HG03108 (cell line): ENCODE measurements at regions not wholly inside any gene's neighbourhood (a gene's known extent, or its start where the extent isn't known, plus 50 kb on each side); places are given as distances from the start of the nearest gene placed in this dataset.
"Not testable (repeated sequence)": the region's sequence is repeated elsewhere in the genome, so short reads cannot be mapped to it uniquely, and the experiment has no call there.

Source experiments
- ATAC-seq: cut with Tn5 transposase; IDR thresholded peaks from one replicate; pipeline ENCODE4 v1.9.1; 2021; ENCODE audit warnings: moderate library complexity; ENCODE audit not compliant: unreplicated experiment

- no peak for ATAC-seq
Measured at GRCh38 chr6:9851006-9851405, 563.9 kb downstream of the TFAP2A start.

- ATAC-seq, result no peak
Measured at GRCh38 chr6:9848094-9848493, 566.8 kb downstream of the TFAP2A start.

- no peak for ATAC-seq
Measured at GRCh38 chr6:9841886-9842725, 572.8 kb downstream of the TFAP2A start.

- ATAC-seq, result no peak
Measured at GRCh38 chr6:9834233-9834632, 580.6 kb downstream of the TFAP2A start.

- no peak for ATAC-seq
Measured at GRCh38 chr6:9831783-9832182, 583.1 kb downstream of the TFAP2A start.

- no peak for ATAC-seq
Measured at GRCh38 chr6:9830808-9831207, 584.1 kb downstream of the TFAP2A start.

- ATAC-seq, result no peak
Measured at GRCh38 chr6:9825526-9825925, 589.3 kb downstream of the TFAP2A start.

- not testable (repeated sequence) for ATAC-seq
Measured at GRCh38 chr6:9810727-9811126, 604.1 kb downstream of the TFAP2A start.

- no peak for ATAC-seq
Measured at GRCh38 chr6:9810286-9810685, 604.6 kb downstream of the TFAP2A start.

- no peak for ATAC-seq
Measured at GRCh38 chr6:9806195-9806594, 608.7 kb downstream of the TFAP2A start.

GRCh38 chr6:9801249-9801754 lies 613.6 kb downstream of the TFAP2A start:
- ATAC-seq, result no peak

- ATAC-seq, result no peak
Measured at GRCh38 chr6:9799582-9799981, 615.3 kb downstream of the TFAP2A start.

- ATAC-seq, result no peak
Measured at GRCh38 chr6:9796827-9797226, 618.0 kb downstream of the TFAP2A start.

GRCh38 chr6:9795880-9796279 lies 619.0 kb downstream of the TFAP2A start:
- no peak for ATAC-seq

- no peak for ATAC-seq
Measured at GRCh38 chr6:9789201-9789600, 625.7 kb downstream of the TFAP2A start.

GRCh38 chr6:9784786-9785185 lies 630.1 kb downstream of the TFAP2A start:
- no peak for ATAC-seq

GRCh38 chr6:9783567-9783966 lies 631.3 kb downstream of the TFAP2A start:
- ATAC-seq, result no peak

- ATAC-seq, result no peak
Measured at GRCh38 chr6:9766240-9766915, 648.5 kb downstream of the TFAP2A start.

- no peak for ATAC-seq
Measured at GRCh38 chr6:9761220-9761619, 653.7 kb downstream of the TFAP2A start.

- no peak for ATAC-seq
Measured at GRCh38 chr6:9754515-9754914, 660.4 kb downstream of the TFAP2A start.

GRCh38 chr6:9745966-9746365 lies 668.9 kb downstream of the TFAP2A start:
- ATAC-seq, result no peak

GRCh38 chr6:9745476-9745875 lies 669.4 kb downstream of the TFAP2A start:
- no peak for ATAC-seq
